ENCODE measurements at regions not wholly inside any gene's neighbourhood (a gene's known extent, or its start where the extent isn't known, plus 50 kb on each side); places are given as distances from the start of the nearest gene placed in this dataset.

DNA sequence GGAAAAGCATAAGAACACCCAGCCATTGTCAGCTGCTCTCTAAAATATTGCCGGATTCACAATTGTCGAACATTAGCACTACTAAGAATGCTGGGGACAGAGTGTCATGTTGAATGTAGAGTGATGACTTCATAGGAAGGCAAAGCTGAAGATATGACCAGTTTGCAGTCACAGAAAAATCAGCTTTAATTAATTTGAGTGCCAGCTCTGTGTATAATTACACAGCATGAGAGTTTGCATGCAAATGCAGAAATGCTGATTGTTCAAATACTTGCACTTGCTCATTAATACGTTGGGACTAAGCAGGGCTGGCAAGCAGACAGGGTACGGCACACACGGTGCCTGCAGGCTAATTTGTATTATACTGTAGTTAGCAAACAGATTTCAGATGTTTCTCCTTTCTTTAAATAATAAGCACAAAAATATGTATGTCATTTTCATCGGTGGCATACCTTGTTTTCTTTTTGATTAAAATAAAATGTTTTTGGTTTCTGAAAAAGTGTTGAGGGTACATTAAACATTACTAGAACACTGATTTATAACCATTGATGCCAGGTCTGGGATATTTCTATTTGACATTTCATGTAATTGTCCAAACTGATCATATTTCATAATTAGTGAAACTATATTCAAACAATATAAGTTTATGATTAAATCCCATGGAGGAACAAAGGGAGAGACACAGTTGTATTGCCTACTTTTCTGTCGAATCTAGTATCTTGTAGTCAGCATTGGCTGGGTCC, 99.8 kb upstream of the ADGRL2 start:
- TF ChIP-seq BRCA1 (IDR thresholded peaks at IDR 0.05; ENCODE audit: low read depth, low read length) (no peak), EZH2 (IDR thresholded peaks at IDR 0.05; ENCODE audit: low read depth, low read length, severe bottlenecking) (no peak), YY1 (IDR thresholded peaks at IDR 0.05; ENCODE audit: low read depth, low read length) (no peak), KDM1A (IDR thresholded peaks at IDR 0.05; ENCODE audit: borderline replicate concordance, low read length) (no peak), SP1 (IDR thresholded peaks at IDR 0.05; ENCODE audit: low read depth, low read length) (no peak), EP300 (IDR thresholded peaks at IDR 0.05; ENCODE audit: borderline replicate concordance in 1 of 2, low read depth in 2 of 2, low read length in 2 of 2) (no peak), ZNF274 (IDR thresholded peaks at IDR 0.05; ENCODE audit: borderline replicate concordance, extremely low read depth, low read length) (no peak), FOSL1 (IDR thresholded peaks at IDR 0.05; ENCODE audit: insufficient read depth, low read depth, low read length) (no peak), POLR2A (IDR thresholded peaks at IDR 0.05; ENCODE audit: control extremely low read depth in 1 of 2, low read depth in 2 of 2, low read length in 2 of 2) (no peak), POLR2AphosphoS5 (IDR thresholded peaks at IDR 0.05; ENCODE audit: low read depth, low read length) (no peak)
- TF ChIP-seq, protein P1, sequence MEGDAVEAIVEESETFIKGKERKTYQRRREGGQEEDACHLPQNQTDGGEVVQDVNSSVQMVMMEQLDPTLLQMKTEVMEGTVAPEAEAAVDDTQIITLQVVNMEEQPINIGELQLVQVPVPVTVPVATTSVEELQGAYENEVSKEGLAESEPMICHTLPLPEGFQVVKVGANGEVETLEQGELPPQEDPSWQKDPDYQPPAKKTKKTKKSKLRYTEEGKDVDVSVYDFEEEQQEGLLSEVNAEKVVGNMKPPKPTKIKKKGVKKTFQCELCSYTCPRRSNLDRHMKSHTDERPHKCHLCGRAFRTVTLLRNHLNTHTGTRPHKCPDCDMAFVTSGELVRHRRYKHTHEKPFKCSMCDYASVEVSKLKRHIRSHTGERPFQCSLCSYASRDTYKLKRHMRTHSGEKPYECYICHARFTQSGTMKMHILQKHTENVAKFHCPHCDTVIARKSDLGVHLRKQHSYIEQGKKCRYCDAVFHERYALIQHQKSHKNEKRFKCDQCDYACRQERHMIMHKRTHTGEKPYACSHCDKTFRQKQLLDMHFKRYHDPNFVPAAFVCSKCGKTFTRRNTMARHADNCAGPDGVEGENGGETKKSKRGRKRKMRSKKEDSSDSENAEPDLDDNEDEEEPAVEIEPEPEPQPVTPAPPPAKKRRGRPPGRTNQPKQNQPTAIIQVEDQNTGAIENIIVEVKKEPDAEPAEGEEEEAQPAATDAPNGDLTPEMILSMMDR (IDR thresholded peaks at IDR 0.05; ENCODE audit: control extremely low read depth in 1 of 3, insufficient read depth in 1 of 3, low read depth in 1 of 3, low read length in 3 of 3): no peak
- TF ChIP-seq, protein P2, sequence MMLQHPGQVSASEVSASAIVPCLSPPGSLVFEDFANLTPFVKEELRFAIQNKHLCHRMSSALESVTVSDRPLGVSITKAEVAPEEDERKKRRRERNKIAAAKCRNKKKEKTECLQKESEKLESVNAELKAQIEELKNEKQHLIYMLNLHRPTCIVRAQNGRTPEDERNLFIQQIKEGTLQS (IDR thresholded peaks at IDR 0.05; ENCODE audit: insufficient read depth, low read depth, low read length): no peak
- TF ChIP-seq, protein P3, sequence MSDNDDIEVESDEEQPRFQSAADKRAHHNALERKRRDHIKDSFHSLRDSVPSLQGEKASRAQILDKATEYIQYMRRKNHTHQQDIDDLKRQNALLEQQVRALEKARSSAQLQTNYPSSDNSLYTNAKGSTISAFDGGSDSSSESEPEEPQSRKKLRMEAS (IDR thresholded peaks at IDR 0.05): no peak

Data from H1 (cell line).